BLaER1 treated with 17β-estradiol and CSF1 and Interleukin-3, amounts not matched to agents 10 nM and 100 nM (cell line): ENCODE measurements at regions not wholly inside any gene's neighbourhood (a gene's known extent, or its start where the extent isn't known, plus 50 kb on each side); places are given as distances from the start of the nearest gene placed in this dataset.

ENCODE experiments used
- H3K27ac ChIP-seq, 11 experiments: shearing (Covaris generic); formaldehyde crosslinking; 2 replicates each; pipeline ENCODE4 v1.8.1; 2022
- H3K27me3 ChIP-seq, 11 experiments: shearing (Covaris generic); formaldehyde crosslinking; 2 replicates each; pipeline ENCODE4 v1.8.1; 2022
- H3K36me3 ChIP-seq, 11 experiments: shearing (Covaris generic); formaldehyde crosslinking; 2 replicates each; pipeline ENCODE4 v1.8.1; 2022
- H3K4me1 ChIP-seq, 10 experiments: shearing (Covaris generic); formaldehyde crosslinking; 2 replicates each; pipeline ENCODE4 v1.8.1; 2022
- H3K4me2 ChIP-seq, 11 experiments: shearing (Covaris generic); formaldehyde crosslinking; 2 replicates each; pipeline ENCODE4 v1.8.1; 2022
- H3K4me3 ChIP-seq, 10 experiments: shearing (Covaris generic); formaldehyde crosslinking; 2 replicates each; pipeline ENCODE4 v1.8.1; 2022
- H3K9ac ChIP-seq, 11 experiments: shearing (Covaris generic); formaldehyde crosslinking; 2 replicates each; pipeline ENCODE4 v1.8.1; 2022
- H3K9me3 ChIP-seq, 11 experiments: shearing (Covaris generic); formaldehyde crosslinking; replicated peaks in 1 of 11; 2 replicates each; pipeline ENCODE4 v1.8.1; 2022
- H4K20me1 ChIP-seq, 11 experiments: shearing (Covaris generic); formaldehyde crosslinking; 2 replicates each; pipeline ENCODE4 v1.8.1; 2022
- Cebpa-rat ChIP-seq, 11 experiments: shearing (Covaris generic); IDR thresholded peaks; 2 replicates each; pipeline ENCODE4 v1.8.1; 2022

DNA sequence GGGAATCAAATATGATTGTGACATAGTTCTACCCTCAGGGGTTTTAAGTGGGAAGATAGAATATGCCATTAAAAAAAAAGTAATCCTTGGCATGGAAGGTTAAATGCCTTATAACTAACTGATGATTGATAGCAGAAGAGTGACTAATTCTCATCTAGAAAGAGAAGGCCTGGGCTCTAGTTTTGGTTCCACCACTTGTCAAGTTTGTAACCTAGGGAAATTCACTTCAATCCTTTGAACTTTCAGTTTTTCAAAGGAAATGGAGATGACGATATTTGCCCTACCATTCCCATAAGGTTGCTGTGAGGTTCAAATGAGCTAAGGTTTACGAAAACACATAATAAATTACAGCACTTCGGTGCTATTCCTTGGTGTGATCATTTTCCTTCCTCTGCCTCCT is 88.5 kb downstream of the GPR88 start:
- Histone ChIP-seq H4K20me1 (no peaks in the 10 kb centered on the region), H3K4me1 (peaks cover 7 to 57% (median 8%) of the 10 kb centered on the region in 10 experiments), H3K4me2 (peak overlapping the region in 3 of 11 experiments; percentile 54 to 77 (median 68); a peak in 5 of 22 replicates), H3K4me3 (no peak overlapping the region), H3K27ac (no peak overlapping the region), H3K9me3 (no peaks in the 10 kb centered on the region), H3K9ac (no peak overlapping the region), H3K36me3 (no peaks in the 10 kb centered on the region), H3K27me3 (no peaks in the 10 kb centered on the region)
- no peak for TF ChIP-seq Cebpa-rat (IDR thresholded peaks at IDR 0.05)

DNA sequence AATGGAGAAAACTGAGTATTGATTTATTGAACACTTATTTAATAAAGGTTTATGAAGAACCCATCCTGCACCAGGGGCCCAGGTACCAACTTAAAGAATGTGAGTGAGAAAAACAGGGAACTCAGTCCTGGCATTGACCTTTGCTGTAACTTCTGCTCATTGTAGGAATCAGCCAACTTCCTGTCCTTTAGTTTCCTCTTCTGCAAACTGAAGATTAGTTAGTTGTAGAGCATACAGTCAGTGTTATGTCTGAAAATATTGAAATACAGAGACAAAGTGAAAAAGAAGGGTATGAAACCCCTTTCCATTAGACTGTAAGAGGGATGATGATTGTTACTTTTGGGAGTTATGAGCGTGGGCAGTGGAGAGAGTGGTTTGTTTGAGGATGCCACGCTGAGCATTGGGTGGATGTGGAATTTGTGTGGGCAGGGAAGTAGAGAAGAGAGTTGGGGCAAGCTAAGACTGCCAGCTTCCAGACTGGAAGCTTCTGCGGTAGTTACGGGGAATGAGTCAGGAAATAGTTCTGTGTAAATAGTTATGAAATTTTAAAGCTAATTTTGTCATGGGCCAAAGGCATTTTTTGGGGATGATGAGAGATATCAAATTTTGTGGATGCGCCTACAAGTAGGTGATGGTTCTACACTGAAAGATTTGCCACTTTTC is 89.2 kb downstream of the GPR88 start:
- Histone ChIP-seq H3K9ac (no peak overlapping the region), H3K9me3 (no peaks in the 10 kb centered on the region), H3K4me1 (peaks cover 7 to 63% (median 10%) of the 10 kb centered on the region in 10 experiments), H3K4me3 (no peak overlapping the region), H3K27me3 (no peaks in the 10 kb centered on the region), H3K36me3 (no peaks in the 10 kb centered on the region), H4K20me1 (no peaks in the 10 kb centered on the region), H3K27ac (peak overlapping the region in 3 of 11 experiments; percentile 18 to 47 (median 21); a peak in 4 of 22 replicates), H3K4me2 (peak overlapping the region in 5 of 11 experiments; percentile 35 to 77 (median 54); a peak in 9 of 22 replicates)
- no peak for TF ChIP-seq Cebpa-rat (IDR thresholded peaks at IDR 0.05)

DNA sequence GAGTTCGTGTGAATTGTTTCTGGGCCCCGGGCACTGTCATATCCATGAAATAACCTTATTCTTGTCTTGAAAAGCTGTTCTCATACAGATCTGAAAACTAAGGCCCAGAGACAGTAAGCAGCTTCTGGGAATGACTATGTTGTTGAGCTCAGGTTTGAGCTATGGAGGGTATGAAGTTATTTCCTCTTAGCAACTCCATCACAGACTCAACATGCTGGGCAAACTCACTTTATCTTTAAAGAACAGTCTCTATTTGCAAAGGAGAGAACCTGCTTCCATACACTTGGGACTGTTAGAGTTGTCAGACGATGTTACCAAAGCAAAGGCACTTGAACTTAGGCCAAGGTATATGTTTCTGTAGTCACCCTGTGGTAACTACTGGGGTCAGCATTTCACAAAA is 90.0 kb downstream of the GPR88 start:
- Histone ChIP-seq H3K27ac (peak overlapping the region in 3 of 11 experiments; percentile 18 to 47 (median 21); a peak in 3 of 22 replicates), H3K9me3 (no peaks in the 10 kb centered on the region), H3K27me3 (no peaks in the 10 kb centered on the region), H3K4me1 (peaks cover 7 to 63% (median 10%) of the 10 kb centered on the region in 10 experiments), H3K36me3 (no peaks in the 10 kb centered on the region), H4K20me1 (no peaks in the 10 kb centered on the region), H3K4me2 (peak overlapping the region in 3 of 11 experiments; percentile 54 to 77 (median 68); a peak in 6 of 22 replicates), H3K9ac (no peak overlapping the region), H3K4me3 (no peak overlapping the region)
- no peak for TF ChIP-seq Cebpa-rat (IDR thresholded peaks at IDR 0.05)

DNA sequence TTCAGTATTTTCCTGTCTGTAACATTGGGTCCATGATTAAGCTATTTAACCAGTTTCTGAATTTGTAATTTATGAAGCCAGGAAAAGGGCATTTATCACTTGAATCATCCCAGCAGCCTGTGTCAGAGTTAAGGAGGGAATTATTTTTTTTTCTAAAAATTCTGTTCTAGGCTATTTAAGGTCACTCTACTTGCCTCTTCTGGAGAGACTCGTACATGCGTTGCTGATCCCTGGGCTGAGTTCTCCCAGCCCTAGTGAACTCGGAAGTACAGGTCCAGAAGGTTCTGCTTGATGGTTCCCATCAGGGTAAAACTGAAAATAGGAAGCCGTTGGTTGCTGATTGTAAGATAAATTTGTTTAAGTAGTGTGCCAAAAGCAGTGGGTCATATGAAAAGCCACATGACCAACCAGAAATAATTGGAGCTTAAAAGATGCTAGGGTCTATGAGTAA is 90.7 kb downstream of the GPR88 start:
- Histone ChIP-seq H3K4me1 (peaks cover 7 to 63% (median 10%) of the 10 kb centered on the region in 10 experiments), H3K27me3 (no peaks in the 10 kb centered on the region), H3K9ac (no peak overlapping the region), H3K4me2 (peak overlapping the region in 2 of 11 experiments; percentile 68 to 77; a peak in 4 of 22 replicates), H3K4me3 (no peak overlapping the region), H3K9me3 (no peaks in the 10 kb centered on the region), H3K27ac (no peak overlapping the region), H3K36me3 (no peaks in the 10 kb centered on the region), H4K20me1 (no peaks in the 10 kb centered on the region)
- no peak for TF ChIP-seq Cebpa-rat (IDR thresholded peaks at IDR 0.05)

DNA sequence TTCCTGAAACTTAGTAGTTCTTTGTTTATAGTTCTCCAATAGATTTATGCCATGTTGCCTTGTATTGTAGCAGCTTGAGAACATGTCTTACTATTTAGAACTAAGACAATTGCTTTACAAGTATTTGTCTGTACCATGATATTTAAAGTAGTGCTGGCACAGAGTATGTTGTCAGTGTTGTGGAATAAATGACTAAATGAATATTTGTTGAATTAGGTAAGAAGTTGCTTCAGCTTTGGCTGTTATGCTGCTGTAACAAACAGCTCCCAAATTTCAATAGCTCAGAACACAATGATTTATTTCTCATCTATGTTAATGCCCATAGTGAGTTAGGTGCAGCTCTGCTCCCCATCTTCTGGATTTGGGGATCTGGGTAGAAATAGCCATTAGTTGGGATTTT is 90.2 kb upstream of the VCAM1 start:
- Histone ChIP-seq H3K27me3 (no peaks in the 10 kb centered on the region), H3K9ac (no peak overlapping the region), H3K27ac (no peak overlapping the region), H3K4me2 (peak overlapping the region in 2 of 11 experiments; percentile 68 to 77; a peak in 3 of 22 replicates), H3K9me3 (no peaks in the 10 kb centered on the region), H3K4me1 (peaks cover 7 to 63% (median 10%) of the 10 kb centered on the region in 10 experiments), H4K20me1 (no peaks in the 10 kb centered on the region), H3K36me3 (no peaks in the 10 kb centered on the region), H3K4me3 (no peak overlapping the region)
- no peak for TF ChIP-seq Cebpa-rat (IDR thresholded peaks at IDR 0.05)

DNA sequence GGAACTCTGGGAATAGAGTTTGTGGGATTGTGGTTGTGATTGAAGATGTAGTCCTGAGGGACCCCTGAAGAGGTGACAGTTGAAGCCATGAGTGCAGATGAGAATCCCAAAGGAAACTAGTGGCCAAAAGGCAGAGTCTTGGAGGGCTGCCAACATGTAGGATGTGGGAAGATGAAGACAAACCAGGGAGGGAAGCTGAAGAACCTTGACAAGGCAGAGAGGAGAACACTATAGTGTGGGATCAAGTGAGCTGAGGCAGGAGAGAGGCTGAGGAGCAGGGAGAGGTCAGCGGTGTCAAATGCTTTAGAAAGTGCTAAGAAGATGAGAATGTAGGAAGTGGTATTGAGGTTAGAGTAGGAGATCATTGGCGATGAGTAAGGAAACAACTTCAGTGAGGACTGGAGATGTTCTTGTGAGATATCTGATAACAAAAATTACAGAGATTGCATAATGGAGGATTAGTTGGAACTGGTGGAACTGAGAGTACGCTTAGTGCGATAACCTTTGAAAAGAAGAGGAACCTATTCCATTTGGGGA is 88.5 kb upstream of the VCAM1 start:
- H3K4me2 ChIP-seq, result peak overlapping the region; percentile 35 to 69 (median 47); a peak in 20 of 22 replicates

DNA sequence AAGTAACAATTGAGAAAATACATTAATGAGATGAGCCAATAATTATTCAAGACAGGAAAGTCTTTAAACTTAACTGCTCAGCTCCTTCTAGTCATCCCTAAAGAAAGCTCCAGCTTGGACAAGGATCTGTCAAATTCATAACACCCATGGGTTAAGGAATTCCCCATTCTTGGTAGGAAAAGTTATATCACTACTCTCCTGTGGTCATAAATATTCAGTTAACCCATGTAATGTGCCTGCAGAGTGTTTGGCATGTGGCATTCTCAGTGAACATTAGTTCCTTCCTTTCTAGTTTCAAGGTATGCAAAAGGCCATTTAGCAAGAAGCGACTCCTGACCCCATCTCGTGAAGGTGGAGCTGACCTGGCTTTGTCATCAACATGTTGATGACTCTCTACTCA is 76.7 kb upstream of the VCAM1 start:
- H4K20me1 ChIP-seq, result no peaks in the 10 kb centered on the region
- TF ChIP-seq Cebpa-rat (IDR thresholded peaks at IDR 0.05), result no peak
- no peak overlapping the region for H3K9ac ChIP-seq
- H3K9me3 ChIP-seq, result peaks cover 2 to 15% (median 10%) of the 10 kb centered on the region in 11 experiments; a peak in 18 of 22 replicates
- H3K4me3 ChIP-seq, result no peak overlapping the region
- no peak overlapping the region for H3K4me2 ChIP-seq
- H3K36me3 ChIP-seq, result no peaks in the 10 kb centered on the region
- H3K27me3 ChIP-seq, result no peaks in the 10 kb centered on the region
- no peak overlapping the region for H3K27ac ChIP-seq
- H3K4me1 ChIP-seq, result peaks cover 0 to 17% (median 1%) of the 10 kb centered on the region in 10 experiments; a peak in 5 of 20 replicates

More for the DNA sequence above, 88.5 kb upstream of the VCAM1 start:
- H3K4me1 ChIP-seq, result peaks cover 7 to 54% (median 10%) of the 10 kb centered on the region in 10 experiments
- no peak overlapping the region for H3K9ac ChIP-seq
- no peak overlapping the region for H3K27ac ChIP-seq
- no peaks in the 10 kb centered on the region for H3K36me3 ChIP-seq
- H4K20me1 ChIP-seq, result no peaks in the 10 kb centered on the region
- TF ChIP-seq Cebpa-rat (IDR thresholded peaks at IDR 0.05), result no peak
- no peak overlapping the region for H3K4me3 ChIP-seq
- no peaks in the 10 kb centered on the region for H3K9me3 ChIP-seq
- no peaks in the 10 kb centered on the region for H3K27me3 ChIP-seq

DNA sequence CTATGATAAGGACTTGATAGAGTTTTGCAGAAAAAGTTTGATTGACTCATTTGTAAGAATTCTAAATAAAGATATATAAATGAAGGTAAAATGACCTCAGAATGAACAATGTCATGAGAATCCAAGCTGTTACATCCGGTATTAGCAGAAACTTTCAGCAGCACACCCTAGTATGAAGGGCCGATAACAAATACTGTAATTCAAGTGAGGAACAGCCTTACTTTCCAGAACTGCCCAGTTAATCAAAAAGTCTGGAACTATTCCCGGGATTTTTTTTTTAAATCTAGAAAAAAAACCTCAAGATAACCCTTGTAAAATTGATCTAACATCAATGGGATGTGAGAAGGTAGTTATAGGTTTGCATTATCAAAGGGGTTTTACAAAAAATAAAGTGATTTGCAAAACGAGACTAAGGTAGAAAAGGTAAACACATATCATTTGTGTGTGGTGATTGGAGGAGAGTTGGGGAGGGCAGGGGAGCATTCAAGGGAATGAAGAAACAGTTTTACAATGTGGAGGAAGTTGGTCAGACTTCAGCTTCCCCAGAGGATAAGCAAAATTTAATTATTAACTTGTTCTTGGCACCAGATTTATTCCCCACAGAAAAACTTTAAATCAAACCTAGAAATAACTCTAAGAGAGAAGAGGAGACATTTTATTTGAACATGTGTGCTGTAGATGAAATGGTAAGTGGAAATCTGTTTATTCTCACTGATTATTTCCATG is 75.9 kb upstream of the VCAM1 start:
- no peak overlapping the region for H3K4me2 ChIP-seq

DNA sequence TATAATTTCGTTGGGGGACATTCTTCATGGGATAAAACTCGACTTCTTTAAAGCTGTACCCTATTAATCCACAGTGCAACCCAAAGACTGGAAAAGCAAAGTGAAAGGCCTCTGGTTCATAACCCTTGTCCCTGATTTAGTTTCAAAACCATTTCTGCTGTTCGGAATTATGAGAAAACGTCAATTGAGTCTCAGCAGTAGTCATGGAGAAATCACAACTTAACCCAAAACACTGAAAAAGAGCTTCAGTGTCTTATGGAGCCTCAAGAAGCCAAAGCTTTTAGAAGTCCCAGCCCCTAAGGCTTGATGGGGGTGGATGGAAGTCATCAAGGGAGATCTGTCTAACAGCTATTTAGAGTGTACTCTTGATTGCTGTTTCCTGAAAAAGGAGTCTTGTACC is 73.5 kb upstream of the VCAM1 start:
- no peaks in the 10 kb centered on the region for H3K36me3 ChIP-seq
- no peak overlapping the region for H3K4me3 ChIP-seq
- TF ChIP-seq Cebpa-rat (IDR thresholded peaks at IDR 0.05), result no peak
- no peak overlapping the region for H3K9ac ChIP-seq
- H3K9me3 ChIP-seq, result peaks cover 30 to 37% (median 33%) of the 10 kb centered on the region in 11 experiments
- H3K4me1 ChIP-seq, result peaks cover 0 to 17% (median 1%) of the 10 kb centered on the region in 10 experiments; a peak in 5 of 20 replicates
- no peaks in the 10 kb centered on the region for H4K20me1 ChIP-seq
- no peaks in the 10 kb centered on the region for H3K27me3 ChIP-seq
- peak overlapping the region in 5 of 11 experiments; percentile 20 to 57 (median 22); a peak in 9 of 22 replicates for H3K4me2 ChIP-seq
- peak overlapping the region in 4 of 11 experiments; percentile 6 to 34 (median 16); a peak in 4 of 22 replicates for H3K27ac ChIP-seq

More for the DNA sequence above, 75.9 kb upstream of the VCAM1 start:
- H3K9me3 ChIP-seq, result peaks cover 10 to 23% (median 18%) of the 10 kb centered on the region in 11 experiments; a peak in 20 of 22 replicates
- H3K27ac ChIP-seq, result no peak overlapping the region
- TF ChIP-seq Cebpa-rat (IDR thresholded peaks at IDR 0.05), result no peak
- H3K4me3 ChIP-seq, result no peak overlapping the region
- H3K4me1 ChIP-seq, result peaks cover 0 to 17% (median 1%) of the 10 kb centered on the region in 10 experiments; a peak in 5 of 20 replicates
- no peaks in the 10 kb centered on the region for H3K27me3 ChIP-seq
- H4K20me1 ChIP-seq, result no peaks in the 10 kb centered on the region
- no peaks in the 10 kb centered on the region for H3K36me3 ChIP-seq
- H3K9ac ChIP-seq, result no peak overlapping the region
